ENCODE measurements at regions not wholly inside any gene's neighbourhood (a gene's known extent, or its start where the extent isn't known, plus 50 kb on each side); places are given as distances from the start of the nearest gene placed in this dataset.

GRCh38 chr3:88311826-88312225 is 162.1 kb downstream of the C3orf38 start:
- H3K27me3 ChIP-seq (ENCODE audit: insufficient read depth, low read length) = no peaks in the 10 kb centered on the region
- H3K36me3 ChIP-seq (ENCODE audit: insufficient read depth, low read length) = no peaks in the 10 kb centered on the region
- no peak overlapping the region for H3K4me3 ChIP-seq (ENCODE audit: low read depth, low read length, poor library complexity, severe bottlenecking)
- no peak overlapping the region for H3K27ac ChIP-seq (ENCODE audit: low read depth, low read length, poor library complexity, severe bottlenecking)
- no peaks in the 10 kb centered on the region for H4K20me1 ChIP-seq (ENCODE audit: insufficient read depth, low read length)
- no peaks in the 10 kb centered on the region for H3F3A ChIP-seq (ENCODE audit: insufficient read depth, low read length)
- no peaks in the 10 kb centered on the region for H3K9me3 ChIP-seq (ENCODE audit: low read length)
- H2AFZ ChIP-seq (ENCODE audit: low read length) = no peak overlapping the region
- H3K9ac ChIP-seq (ENCODE audit: low read length) = no peak overlapping the region
- H3K9me2 ChIP-seq (ENCODE audit: low read depth, low read length) = no peaks in the 10 kb centered on the region
- no peaks in the 10 kb centered on the region for H3K4me1 ChIP-seq (ENCODE audit: insufficient read depth, low read length, severe bottlenecking)
- H3K79me2 ChIP-seq (ENCODE audit: insufficient read depth, low read length) = no peaks in the 10 kb centered on the region
- no peak overlapping the region for H3K4me2 ChIP-seq (ENCODE audit: low read length)
- TF ChIP-seq EZH2 (IDR thresholded peaks at IDR 0.05; ENCODE audit: borderline replicate concordance, low read length) = no peak
- no peak for TF ChIP-seq CTCF (IDR thresholded peaks at IDR 0.05; ENCODE audit: low read length)

GRCh38 chr3:88312256-88312655 is 162.5 kb downstream of the C3orf38 start:
- no peak for TF ChIP-seq CTCF (IDR thresholded peaks at IDR 0.05; ENCODE audit: low read length)
- TF ChIP-seq EZH2 (IDR thresholded peaks at IDR 0.05; ENCODE audit: borderline replicate concordance, low read length) = no peak
- no peak overlapping the region for H3K9ac ChIP-seq (ENCODE audit: low read length)

GRCh38 chr3:88318067-88318466 is 168.3 kb downstream of the C3orf38 start:
- Histone ChIP-seq H3K79me2 (ENCODE audit: insufficient read depth, low read length) (no peaks in the 10 kb centered on the region), H3K27ac (ENCODE audit: low read depth, low read length, poor library complexity, severe bottlenecking) (no peak overlapping the region), H3K4me2 (ENCODE audit: low read length) (no peak overlapping the region), H3K36me3 (ENCODE audit: insufficient read depth, low read length) (no peaks in the 10 kb centered on the region), H3K9me2 (ENCODE audit: low read depth, low read length) (no peaks in the 10 kb centered on the region), H3F3A (ENCODE audit: insufficient read depth, low read length) (no peaks in the 10 kb centered on the region), H2AFZ (ENCODE audit: low read length) (no peak overlapping the region), H3K27me3 (ENCODE audit: insufficient read depth, low read length) (no peaks in the 10 kb centered on the region), H3K9ac (ENCODE audit: low read length) (no peak overlapping the region), H3K9me3 (ENCODE audit: low read length) (no peaks in the 10 kb centered on the region), H3K4me3 (ENCODE audit: low read depth, low read length, poor library complexity, severe bottlenecking) (no peak overlapping the region), H4K20me1 (ENCODE audit: insufficient read depth, low read length) (no peaks in the 10 kb centered on the region), H3K4me1 (ENCODE audit: insufficient read depth, low read length, severe bottlenecking) (no peaks in the 10 kb centered on the region)
- no peak for TF ChIP-seq CTCF (IDR thresholded peaks at IDR 0.05; ENCODE audit: low read length)
- TF ChIP-seq EZH2 (IDR thresholded peaks at IDR 0.05; ENCODE audit: borderline replicate concordance, low read length) = no peak

More at GRCh38 chr3:88312256-88312655, 162.5 kb downstream of the C3orf38 start:
- Histone ChIP-seq H3K36me3 (ENCODE audit: insufficient read depth, low read length) (no peaks in the 10 kb centered on the region), H3K9me2 (ENCODE audit: low read depth, low read length) (no peaks in the 10 kb centered on the region), H3K79me2 (ENCODE audit: insufficient read depth, low read length) (no peaks in the 10 kb centered on the region), H4K20me1 (ENCODE audit: insufficient read depth, low read length) (no peaks in the 10 kb centered on the region), H3K9me3 (ENCODE audit: low read length) (no peaks in the 10 kb centered on the region), H3K4me2 (ENCODE audit: low read length) (no peak overlapping the region), H3K4me3 (ENCODE audit: low read depth, low read length, poor library complexity, severe bottlenecking) (no peak overlapping the region), H3F3A (ENCODE audit: insufficient read depth, low read length) (no peaks in the 10 kb centered on the region), H3K27me3 (ENCODE audit: insufficient read depth, low read length) (no peaks in the 10 kb centered on the region), H3K4me1 (ENCODE audit: insufficient read depth, low read length, severe bottlenecking) (no peaks in the 10 kb centered on the region), H3K27ac (ENCODE audit: low read depth, low read length, poor library complexity, severe bottlenecking) (no peak overlapping the region), H2AFZ (ENCODE audit: low read length) (no peak overlapping the region)

Measured in OCI-LY1 (cell line).